CD8-positive, alpha-beta memory T cell (primary cell): ENCODE measurements at regions not wholly inside any gene's neighbourhood (a gene's known extent, or its start where the extent isn't known, plus 50 kb on each side); places are given as distances from the start of the nearest gene placed in this dataset.

Experiments used
- CTCF ChIA-PET: fragments of 350-600 bp; sonication (Branson Sonifier 250); formaldehyde crosslinking; loops from one replicate; lab custom pipeline; 2021; ENCODE audit warnings: antibody characterized with exemption; lab: Charles Lee
- POLR2A ChIA-PET: fragments of 350-600 bp; sonication (Branson Sonifier 250); formaldehyde crosslinking; loops from one replicate; lab custom pipeline; 2021; ENCODE audit warnings: antibody characterized with exemption; lab: Charles Lee
- DNase-seq, 5 donors: peaks; one replicate each; pipeline versions ENCODE4 v3.0.0 to v3.0.0-alpha.2; 2020 to 2022; ENCODE audit warnings: mixed read lengths in 1 of 5
- H3K27ac ChIP-seq: one replicate; pipeline ENCODE4 v1.7.0; 2013; ENCODE audit warnings: low read depth, mild to moderate bottlenecking, low read length, moderate library complexity
- H3K27me3 ChIP-seq: 2 replicates; pipeline ENCODE4 v1.7.0; 2013; ENCODE audit warnings: low read length, mild to moderate bottlenecking; ENCODE audit not compliant: insufficient read depth, poor library complexity, severe bottlenecking
- H3K36me3 ChIP-seq: 2 replicates; pipeline ENCODE4 v1.7.0; 2013; ENCODE audit warnings: mild to moderate bottlenecking, low read length, moderate library complexity; ENCODE audit not compliant: insufficient read depth
- H3K4me1 ChIP-seq: 2 replicates; pipeline ENCODE4 v1.7.0; 2013; ENCODE audit warnings: mild to moderate bottlenecking, low read length, moderate library complexity; ENCODE audit not compliant: insufficient read depth
- H3K4me3 ChIP-seq: 2 replicates; pipeline ENCODE4 v1.7.0; 2013; ENCODE audit warnings: mild to moderate bottlenecking, low read length
- H3K9me3 ChIP-seq: 2 replicates; pipeline ENCODE4 v1.7.0; 2013; ENCODE audit warnings: mild to moderate bottlenecking, low read length
- H3K27ac Mint-ChIP-seq, 8 donors: one replicate each; pipeline ENCODE4 v1.8.0; 2020 to 2021; ENCODE audit warnings: mixed read lengths in 8 of 8, mild to moderate bottlenecking in 6 of 8, inconsistent platforms in 3 of 8, moderate library complexity in 3 of 8
- H3K27me3 Mint-ChIP-seq, 2 donors: one replicate each; pipeline ENCODE4 v1.8.0; 2020 to 2021; ENCODE audit warnings: mixed read lengths in 2 of 2, mild to moderate bottlenecking in 1 of 2, moderate library complexity in 1 of 2
- H3K36me3 Mint-ChIP-seq, 3 donors: one replicate each; pipeline ENCODE4 v1.8.0; 2020 to 2021; ENCODE audit warnings: mixed read lengths in 3 of 3, inconsistent platforms in 1 of 3, mild to moderate bottlenecking in 1 of 3
- H3K4me1 Mint-ChIP-seq, 3 donors: one replicate each; pipeline ENCODE4 v1.8.0; 2020 to 2021; ENCODE audit warnings: mixed read lengths in 3 of 3, inconsistent platforms in 1 of 3, mild to moderate bottlenecking in 1 of 3
- H3K4me3 Mint-ChIP-seq, 7 donors: one replicate each; pipeline ENCODE4 v1.8.0; 2020 to 2021; ENCODE audit warnings: mixed read lengths in 7 of 7, mild to moderate bottlenecking in 6 of 7, moderate library complexity in 4 of 7, inconsistent platforms in 2 of 7
- H3K9me3 Mint-ChIP-seq, 5 donors: one replicate each; pipeline ENCODE4 v1.8.0; 2020 to 2022; ENCODE audit warnings: mixed read lengths in 5 of 5, mild to moderate bottlenecking in 3 of 5, moderate library complexity in 2 of 5, inconsistent platforms in 1 of 5

- Mint-ChIP-seq H3K9me3 (peaks cover 0 to 2% (median 0%) of the 10 kb centered on the region in 5 donors), H3K4me3 (no peak overlapping the region), H3K27ac (no peak overlapping the region), H3K36me3 (no peaks in the 10 kb centered on the region), H3K27me3 (peaks cover 3 to 4% of the 10 kb centered on the region in 2 donors), H3K4me1 (no peaks in the 10 kb centered on the region)
- CTCF ChIA-PET = no interaction called here
- Histone ChIP-seq H3K4me3 (no peak overlapping the region), H3K36me3 (no peaks in the 10 kb centered on the region), H3K27ac (no peak overlapping the region), H3K4me1 (no peaks in the 10 kb centered on the region), H3K27me3 (no peaks in the 10 kb centered on the region), H3K9me3 (no peaks in the 10 kb centered on the region)
- DNase-seq = no peak
- POLR2A ChIA-PET = no interaction called here
These were observed 78.3 kb downstream of the IRX5 start for GRCh38 chr16:55008836-55009510.

- H3K27me3 Mint-ChIP-seq = peaks cover 2 to 4% of the 10 kb centered on the region in 2 donors
- no peaks in the 10 kb centered on the region for H3K27me3 ChIP-seq
- H3K36me3 ChIP-seq = no peaks in the 10 kb centered on the region
- H3K9me3 Mint-ChIP-seq = peaks cover 0 to 2% (median 0%) of the 10 kb centered on the region in 5 donors
- H3K27ac ChIP-seq = no peak overlapping the region
- no peak overlapping the region for H3K4me3 ChIP-seq
- CTCF ChIA-PET = no interaction called here
- H3K27ac Mint-ChIP-seq = no peak overlapping the region
- H3K9me3 ChIP-seq = no peaks in the 10 kb centered on the region
- DNase-seq = no peak
- H3K4me1 ChIP-seq = no peaks in the 10 kb centered on the region
- H3K4me3 Mint-ChIP-seq = no peak overlapping the region
- no peaks in the 10 kb centered on the region for H3K4me1 Mint-ChIP-seq
- POLR2A ChIA-PET = no interaction called here
- H3K36me3 Mint-ChIP-seq = no peaks in the 10 kb centered on the region
These were observed 78.9 kb downstream of the IRX5 start for GRCh38 chr16:55009581-55009980.

GRCh38 chr16:55010492-55011160 is 80.0 kb downstream of the IRX5 start:
- no peaks in the 10 kb centered on the region for H3K4me1 Mint-ChIP-seq
- Histone ChIP-seq H3K9me3 (no peaks in the 10 kb centered on the region), H3K27me3 (no peaks in the 10 kb centered on the region), H3K36me3 (no peaks in the 10 kb centered on the region), H3K27ac (no peak overlapping the region), H3K4me3 (no peak overlapping the region), H3K4me1 (no peaks in the 10 kb centered on the region)
- no peak overlapping the region for H3K27ac Mint-ChIP-seq
- H3K9me3 Mint-ChIP-seq = peaks cover 0 to 2% (median 0%) of the 10 kb centered on the region in 5 donors
- H3K4me3 Mint-ChIP-seq = no peak overlapping the region
- H3K27me3 Mint-ChIP-seq = peaks cover 4 to 8% of the 10 kb centered on the region in 2 donors
- no peak for DNase-seq
- ChIA-PET POLR2A (no interaction called here), CTCF (no interaction called here)
- no peaks in the 10 kb centered on the region for H3K36me3 Mint-ChIP-seq

- Mint-ChIP-seq H3K9me3 (peaks cover 0 to 2% (median 0%) of the 10 kb centered on the region in 5 donors), H3K4me3 (no peak overlapping the region), H3K27ac (no peak overlapping the region), H3K36me3 (no peaks in the 10 kb centered on the region), H3K4me1 (no peaks in the 10 kb centered on the region), H3K27me3 (peaks cover 4 to 10% of the 10 kb centered on the region in 2 donors)
- ChIA-PET CTCF (no interaction called here), POLR2A (no interaction called here)
- no peak overlapping the region for H3K27ac ChIP-seq
- no peak overlapping the region for H3K4me3 ChIP-seq
- no peaks in the 10 kb centered on the region for H3K4me1 ChIP-seq
- H3K36me3 ChIP-seq = no peaks in the 10 kb centered on the region
- H3K9me3 ChIP-seq = no peaks in the 10 kb centered on the region
- no peak for DNase-seq
- H3K27me3 ChIP-seq = no peaks in the 10 kb centered on the region
These were observed 81.7 kb downstream of the IRX5 start for GRCh38 chr16:55012362-55012761.

- ChIA-PET CTCF (no interaction called here), POLR2A (no interaction called here)
- no peaks in the 10 kb centered on the region for H3K36me3 ChIP-seq
- H3K27me3 Mint-ChIP-seq = peaks cover 4 to 10% of the 10 kb centered on the region in 2 donors
- no peak overlapping the region for H3K27ac ChIP-seq
- DNase-seq = no peak
- H3K4me1 ChIP-seq = no peaks in the 10 kb centered on the region
- H3K9me3 Mint-ChIP-seq = peaks cover 0 to 2% (median 0%) of the 10 kb centered on the region in 5 donors
- H3K27me3 ChIP-seq = no peaks in the 10 kb centered on the region
- no peak overlapping the region for H3K27ac Mint-ChIP-seq
- H3K36me3 Mint-ChIP-seq = no peaks in the 10 kb centered on the region
- no peak overlapping the region for H3K4me3 Mint-ChIP-seq
- no peak overlapping the region for H3K4me3 ChIP-seq
- H3K9me3 ChIP-seq = no peaks in the 10 kb centered on the region
- H3K4me1 Mint-ChIP-seq = no peaks in the 10 kb centered on the region
These were observed 82.1 kb downstream of the IRX5 start for GRCh38 chr16:55012793-55013192.

- Histone ChIP-seq H3K4me3 (no peak overlapping the region), H3K9me3 (no peaks in the 10 kb centered on the region), H3K4me1 (no peaks in the 10 kb centered on the region), H3K36me3 (no peaks in the 10 kb centered on the region), H3K27ac (no peak overlapping the region), H3K27me3 (no peaks in the 10 kb centered on the region)
- Mint-ChIP-seq H3K36me3 (no peaks in the 10 kb centered on the region), H3K4me1 (no peaks in the 10 kb centered on the region), H3K4me3 (no peak overlapping the region), H3K9me3 (peaks cover 0 to 2% (median 0%) of the 10 kb centered on the region in 5 donors), H3K27ac (no peak overlapping the region), H3K27me3 (peaks cover 3 to 7% of the 10 kb centered on the region in 2 donors)
- no peak for DNase-seq
- CTCF ChIA-PET = no interaction called here
- POLR2A ChIA-PET = no interaction called here
These were observed 83.4 kb downstream of the IRX5 start for GRCh38 chr16:55014022-55014421.

- H3K27ac Mint-ChIP-seq = no peak overlapping the region
- ChIA-PET CTCF (no interaction called here), POLR2A (no interaction called here)
- H3K27me3 Mint-ChIP-seq = peaks cover 4 to 7% of the 10 kb centered on the region in 2 donors
- H3K27me3 ChIP-seq = no peaks in the 10 kb centered on the region
- H3K9me3 Mint-ChIP-seq = peaks cover 0 to 2% (median 0%) of the 10 kb centered on the region in 5 donors
- no peaks in the 10 kb centered on the region for H3K9me3 ChIP-seq
- no peaks in the 10 kb centered on the region for H3K4me1 Mint-ChIP-seq
- H3K36me3 Mint-ChIP-seq = peaks cover 0 to 1% (median 0%) of the 10 kb centered on the region in 3 donors
- H3K4me1 ChIP-seq = no peaks in the 10 kb centered on the region
- no peak for DNase-seq
- no peak overlapping the region for H3K4me3 Mint-ChIP-seq
- H3K36me3 ChIP-seq = no peaks in the 10 kb centered on the region
- no peak overlapping the region for H3K4me3 ChIP-seq
- H3K27ac ChIP-seq = no peak overlapping the region
These were observed 84.7 kb downstream of the IRX5 start for GRCh38 chr16:55015181-55015913.

- H3K9me3 Mint-ChIP-seq = peaks cover 0 to 2% (median 0%) of the 10 kb centered on the region in 5 donors
- no peak for DNase-seq
- CTCF ChIA-PET = no interaction called here
- H3K27ac Mint-ChIP-seq = no peak overlapping the region
- H3K4me1 Mint-ChIP-seq = no peaks in the 10 kb centered on the region
- Histone ChIP-seq H3K9me3 (no peaks in the 10 kb centered on the region), H3K27ac (no peak overlapping the region), H3K27me3 (no peaks in the 10 kb centered on the region), H3K4me3 (no peak overlapping the region), H3K4me1 (no peaks in the 10 kb centered on the region), H3K36me3 (no peaks in the 10 kb centered on the region)
- H3K4me3 Mint-ChIP-seq = no peak overlapping the region
- H3K27me3 Mint-ChIP-seq = peaks cover 5 to 14% of the 10 kb centered on the region in 2 donors
- peaks cover 0 to 1% (median 0%) of the 10 kb centered on the region in 3 donors for H3K36me3 Mint-ChIP-seq
- POLR2A ChIA-PET = no interaction called here
These were observed 85.8 kb downstream of the IRX5 start for GRCh38 chr16:55016515-55016914.
